OCI-LY1 (cell line): ENCODE measurements at regions not wholly inside any gene's neighbourhood (a gene's known extent, or its start where the extent isn't known, plus 50 kb on each side); places are given as distances from the start of the nearest gene placed in this dataset.

Experiments
- H2AFZ ChIP-seq: fragments of 200-600 bp; sonication (generic), shearing (Covaris generic); 2 replicates; pipeline ENCODE4 v1.6.0; 2014; ENCODE audit warnings: antibody characterized with exemption, mild to moderate bottlenecking, low read length
- H3F3A ChIP-seq: fragments of 200-600 bp; sonication (generic), shearing (Covaris generic); 2 replicates; pipeline ENCODE4 v1.6.0; 2014; ENCODE audit warnings: mild to moderate bottlenecking, antibody characterized with exemption, low read length, moderate library complexity; ENCODE audit not compliant: insufficient read depth
- H3K27ac ChIP-seq: fragments of 200-600 bp; sonication (generic); 2 replicates; pipeline ENCODE4 v1.5.1; 2014; ENCODE audit warnings: low read length, mixed run types, mild to moderate bottlenecking, low read depth; ENCODE audit not compliant: poor library complexity, severe bottlenecking
- H3K27me3 ChIP-seq: fragments of 200-600 bp; sonication (generic); 2 replicates; pipeline ENCODE4 v1.6.0; 2014; ENCODE audit warnings: antibody characterized with exemption, mild to moderate bottlenecking, low read length, moderate library complexity; ENCODE audit not compliant: insufficient read depth
- H3K36me3 ChIP-seq: fragments of 200-600 bp; sonication (generic); 2 replicates; pipeline ENCODE4 v1.6.1; 2014; ENCODE audit warnings: mild to moderate bottlenecking, antibody characterized with exemption, low read length, moderate library complexity, mixed read lengths; ENCODE audit not compliant: insufficient read depth
- H3K4me1 ChIP-seq: fragments of 200-600 bp; sonication (generic); 2 replicates; pipeline ENCODE4 v1.5.1; 2014; ENCODE audit warnings: mild to moderate bottlenecking, low read length, moderate library complexity; ENCODE audit not compliant: insufficient read depth, severe bottlenecking
- H3K4me2 ChIP-seq: fragments of 200-600 bp; sonication (generic), shearing (Covaris generic); 2 replicates; pipeline ENCODE4 v1.6.1; 2014; ENCODE audit warnings: low read length
- H3K4me3 ChIP-seq: fragments of 200-600 bp; sonication (generic); 2 replicates; pipeline ENCODE4 v1.5.1; 2014; ENCODE audit warnings: low read length, low read depth, mild to moderate bottlenecking, mixed read lengths; ENCODE audit not compliant: poor library complexity, severe bottlenecking
- H3K79me2 ChIP-seq: fragments of 200-600 bp; shearing (Covaris generic); 2 replicates; pipeline ENCODE4 v1.6.1; 2016; ENCODE audit warnings: mixed run types, low read length, mixed read lengths; ENCODE audit not compliant: insufficient read depth
- H3K9ac ChIP-seq: fragments of 200-600 bp; sonication (generic), shearing (Covaris generic); 2 replicates; pipeline ENCODE4 v1.6.1; 2014; ENCODE audit warnings: mild to moderate bottlenecking, low read length, mixed read lengths
- H3K9me2 ChIP-seq: fragments of 200-600 bp; sonication (generic), shearing (Covaris generic); 2 replicates; pipeline ENCODE4 v1.6.1; 2014; ENCODE audit warnings: low read depth, mild to moderate bottlenecking, low read length, mixed read lengths
- H3K9me3 ChIP-seq: fragments of 200-600 bp; shearing (Covaris generic); 2 replicates; pipeline ENCODE4 v1.6.1; 2014; ENCODE audit warnings: low read length, mixed read lengths
- H4K20me1 ChIP-seq: fragments of 200-600 bp; sonication (generic), shearing (Covaris generic); 2 replicates; pipeline ENCODE4 v1.6.0; 2016; ENCODE audit warnings: mild to moderate bottlenecking, low read length; ENCODE audit not compliant: insufficient read depth
- CTCF ChIP-seq: fragments of 200-600 bp; sonication (generic), shearing (Covaris generic); IDR thresholded peaks from 2 replicates; pipeline ENCODE4 v1.5.1; 2017; ENCODE audit warnings: mild to moderate bottlenecking, antibody characterized with exemption, low read length, moderate library complexity, mixed read lengths
- EZH2 ChIP-seq: fragments of 200-600 bp; sonication (generic), shearing (Covaris generic); IDR thresholded peaks from 2 replicates; pipeline ENCODE4 v1.8.0; 2017; ENCODE audit warnings: borderline replicate concordance, mixed run types, mild to moderate bottlenecking, antibody characterized with exemption, low read length, moderate library complexity, mixed read lengths

- no peak overlapping the region for H3K27ac ChIP-seq
- H3K9me3 ChIP-seq, result no peaks in the 10 kb centered on the region
- H3K4me1 ChIP-seq, result no peaks in the 10 kb centered on the region
- H3K27me3 ChIP-seq, result no peaks in the 10 kb centered on the region
- H3K36me3 ChIP-seq, result no peaks in the 10 kb centered on the region
- TF ChIP-seq CTCF (no peak), EZH2 (no peak)
- H3K79me2 ChIP-seq, result no peaks in the 10 kb centered on the region
- no peaks in the 10 kb centered on the region for H3K9me2 ChIP-seq
- H2AFZ ChIP-seq, result no peak overlapping the region
- no peaks in the 10 kb centered on the region for H4K20me1 ChIP-seq
- H3F3A ChIP-seq, result no peaks in the 10 kb centered on the region
- no peak overlapping the region for H3K9ac ChIP-seq
- H3K4me2 ChIP-seq, result no peak overlapping the region
- no peak overlapping the region for H3K4me3 ChIP-seq
Observed at GRCh38 chr6:154661768-154662167, 71.4 kb upstream of the SCAF8 start.

GRCh38 chr6:154664287-154664686 lies 68.9 kb upstream of the SCAF8 start:
- no peaks in the 10 kb centered on the region for H3K27me3 ChIP-seq
- H2AFZ ChIP-seq, result no peak overlapping the region
- TF ChIP-seq CTCF (no peak), EZH2 (no peak)
- H3K4me1 ChIP-seq, result no peaks in the 10 kb centered on the region
- no peak overlapping the region for H3K9ac ChIP-seq
- H3K4me3 ChIP-seq, result no peak overlapping the region
- no peaks in the 10 kb centered on the region for H3K9me2 ChIP-seq
- H3K4me2 ChIP-seq, result no peak overlapping the region
- no peaks in the 10 kb centered on the region for H3F3A ChIP-seq
- no peaks in the 10 kb centered on the region for H3K9me3 ChIP-seq
- no peaks in the 10 kb centered on the region for H3K79me2 ChIP-seq
- no peaks in the 10 kb centered on the region for H3K36me3 ChIP-seq
- no peaks in the 10 kb centered on the region for H4K20me1 ChIP-seq
- no peak overlapping the region for H3K27ac ChIP-seq

GRCh38 chr6:154668156-154668555 lies 65.1 kb upstream of the SCAF8 start:
- no peak for TF ChIP-seq EZH2
- TF ChIP-seq CTCF, result no peak
- Histone ChIP-seq H3F3A (no peaks in the 10 kb centered on the region), H3K36me3 (no peaks in the 10 kb centered on the region)

More at GRCh38 chr6:154668156-154668555, 65.1 kb upstream of the SCAF8 start:
- Histone ChIP-seq H3K9ac (no peak overlapping the region), H3K4me2 (no peak overlapping the region), H3K9me3 (no peaks in the 10 kb centered on the region), H2AFZ (no peak overlapping the region), H3K9me2 (no peaks in the 10 kb centered on the region), H3K27ac (no peak overlapping the region), H4K20me1 (no peaks in the 10 kb centered on the region), H3K79me2 (no peaks in the 10 kb centered on the region), H3K27me3 (no peaks in the 10 kb centered on the region), H3K4me1 (no peaks in the 10 kb centered on the region), H3K4me3 (no peak overlapping the region)
